K562 (cell line): ENCODE measurements at regions not wholly inside any gene's neighbourhood (a gene's known extent, or its start where the extent isn't known, plus 50 kb on each side); places are given as distances from the start of the nearest gene placed in this dataset.

ENCODE experiments used
- ATF4 ChIP-seq: fragments of 450-650 bp; formaldehyde crosslinking; IDR thresholded peaks from 2 replicates; pipeline ENCODE4 v1.4.0; 2022; ENCODE audit warnings: mild to moderate bottlenecking, moderate library complexity
- CTBP1 ChIP-seq: fragments of 450-650 bp; IDR thresholded peaks from 2 replicates; pipeline ENCODE4 v1.6.1; 2016; ENCODE audit warnings: borderline replicate concordance
- DMBX1 ChIP-seq: fragments of 250-450 bp; sonication (Bioruptor Pico); IDR thresholded peaks from 2 replicates; pipeline ENCODE4 v1.8.0; 2022; ENCODE audit warnings: inconsistent platforms, mild to moderate bottlenecking, moderate library complexity, borderline replicate concordance
- MAFF ChIP-seq: IDR thresholded peaks from 2 replicates; pipeline ENCODE4 v1.6.1; 2012; ENCODE audit warnings: low read length, improper control_type of control experiment
- POLR2H ChIP-seq: IDR thresholded peaks from 2 replicates; pipeline ENCODE4 v1.6.1; 2016; ENCODE audit warnings: missing genetic modification characterization, low read depth, mild to moderate bottlenecking, control low read depth, missing compliant biosample characterization, moderate library complexity
- ZNF668 ChIP-seq: fragments of 250-450 bp; sonication (Bioruptor Pico); IDR thresholded peaks from 2 replicates; pipeline ENCODE4 v1.8.0; 2022; ENCODE audit warnings: mild to moderate bottlenecking, inconsistent platforms
- TF ChIP-seq, protein P1 (sequence below): fragments of 250-450 bp; sonication (Bioruptor Pico); IDR thresholded peaks from 2 replicates; pipeline ENCODE4 v1.4.0; 2020

DNA sequence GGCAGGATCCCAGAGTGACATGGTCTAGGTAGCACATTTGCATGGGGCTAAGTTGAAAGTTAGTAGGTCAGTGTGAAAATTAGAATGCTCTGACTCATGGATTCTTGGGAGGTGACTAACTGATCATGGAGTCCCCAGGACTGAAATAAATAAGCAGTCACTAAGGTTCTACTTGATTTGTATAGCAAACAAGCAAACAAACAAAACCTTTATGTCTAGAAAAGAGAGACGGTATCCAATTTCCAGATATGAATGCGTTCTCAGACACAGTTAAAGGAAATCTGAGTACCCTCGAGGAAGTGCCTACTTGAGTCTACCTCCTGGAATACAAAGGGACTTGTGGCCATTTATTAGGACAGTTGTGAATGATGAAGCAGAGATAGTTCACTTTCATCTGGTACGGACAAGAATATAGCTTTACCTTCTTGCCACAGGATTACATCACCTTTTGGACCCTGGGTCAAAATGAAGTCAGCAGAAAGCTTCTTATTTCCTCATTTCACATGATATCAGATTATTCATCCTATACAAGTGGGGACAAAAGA is 54.3 kb upstream of the AGPS start (continued):
- TF ChIP-seq ZNF668 (CRISPR knock-in tag) = peak; percentile 40
- TF ChIP-seq, protein P1, sequence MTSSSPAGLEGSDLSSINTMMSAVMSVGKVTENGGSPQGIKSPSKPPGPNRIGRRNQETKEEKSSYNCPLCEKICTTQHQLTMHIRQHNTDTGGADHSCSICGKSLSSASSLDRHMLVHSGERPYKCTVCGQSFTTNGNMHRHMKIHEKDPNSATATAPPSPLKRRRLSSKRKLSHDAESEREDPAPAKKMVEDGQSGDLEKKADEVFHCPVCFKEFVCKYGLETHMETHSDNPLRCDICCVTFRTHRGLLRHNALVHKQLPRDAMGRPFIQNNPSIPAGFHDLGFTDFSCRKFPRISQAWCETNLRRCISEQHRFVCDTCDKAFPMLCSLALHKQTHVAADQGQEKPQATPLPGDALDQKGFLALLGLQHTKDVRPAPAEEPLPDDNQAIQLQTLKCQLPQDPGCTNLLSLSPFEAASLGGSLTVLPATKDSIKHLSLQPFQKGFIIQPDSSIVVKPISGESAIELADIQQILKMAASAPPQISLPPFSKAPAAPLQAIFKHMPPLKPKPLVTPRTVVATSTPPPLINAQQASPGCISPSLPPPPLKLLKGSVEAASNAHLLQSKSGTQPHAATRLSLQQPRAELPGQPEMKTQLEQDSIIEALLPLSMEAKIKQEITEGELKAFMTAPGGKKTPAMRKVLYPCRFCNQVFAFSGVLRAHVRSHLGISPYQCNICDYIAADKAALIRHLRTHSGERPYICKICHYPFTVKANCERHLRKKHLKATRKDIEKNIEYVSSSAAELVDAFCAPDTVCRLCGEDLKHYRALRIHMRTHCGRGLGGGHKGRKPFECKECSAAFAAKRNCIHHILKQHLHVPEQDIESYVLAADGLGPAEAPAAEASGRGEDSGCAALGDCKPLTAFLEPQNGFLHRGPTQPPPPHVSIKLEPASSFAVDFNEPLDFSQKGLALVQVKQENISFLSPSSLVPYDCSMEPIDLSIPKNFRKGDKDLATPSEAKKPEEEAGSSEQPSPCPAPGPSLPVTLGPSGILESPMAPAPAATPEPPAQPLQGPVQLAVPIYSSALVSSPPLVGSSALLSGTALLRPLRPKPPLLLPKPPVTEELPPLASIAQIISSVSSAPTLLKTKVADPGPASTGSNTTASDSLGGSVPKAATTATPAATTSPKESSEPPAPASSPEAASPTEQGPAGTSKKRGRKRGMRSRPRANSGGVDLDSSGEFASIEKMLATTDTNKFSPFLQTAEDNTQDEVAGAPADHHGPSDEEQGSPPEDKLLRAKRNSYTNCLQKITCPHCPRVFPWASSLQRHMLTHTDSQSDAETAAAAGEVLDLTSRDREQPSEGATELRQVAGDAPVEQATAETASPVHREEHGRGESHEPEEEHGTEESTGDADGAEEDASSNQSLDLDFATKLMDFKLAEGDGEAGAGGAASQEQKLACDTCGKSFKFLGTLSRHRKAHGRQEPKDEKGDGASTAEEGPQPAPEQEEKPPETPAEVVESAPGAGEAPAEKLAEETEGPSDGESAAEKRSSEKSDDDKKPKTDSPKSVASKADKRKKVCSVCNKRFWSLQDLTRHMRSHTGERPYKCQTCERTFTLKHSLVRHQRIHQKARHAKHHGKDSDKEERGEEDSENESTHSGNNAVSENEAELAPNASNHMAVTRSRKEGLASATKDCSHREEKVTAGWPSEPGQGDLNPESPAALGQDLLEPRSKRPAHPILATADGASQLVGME (CRISPR knock-in tag) = no peak
- TF ChIP-seq DMBX1 (CRISPR knock-in tag) = peak; percentile 13
- TF ChIP-seq POLR2H (tag) = peak; percentile 75
- TF ChIP-seq ATF4 (CRISPR knock-in tag) = peak; percentile 75
- peak; percentile 40; the same call in 1 of the 2 replicates for TF ChIP-seq CTBP1
- TF ChIP-seq MAFF = no peak
